ENCODE measurements at regions not wholly inside any gene's neighbourhood (a gene's known extent, or its start where the extent isn't known, plus 50 kb on each side); places are given as distances from the start of the nearest gene placed in this dataset.
"Not testable (repeated sequence)": the region's sequence is repeated elsewhere in the genome, so short reads cannot be mapped to it uniquely, and the experiment has no call there.

GRCh38 chrX:94288972-94289371 lies 615.0 kb downstream of the FAM133A start:
- no peak for DNase-seq (ENCODE audit: low read depth, low spot score)
- no peak overlapping the region for H3K4me3 ChIP-seq (ENCODE audit: low read length)

GRCh38 chrX:94302446-94302845 lies 628.4 kb downstream of the FAM133A start:
- no peak for DNase-seq (ENCODE audit: low read depth, low spot score)
- H3K4me3 ChIP-seq (ENCODE audit: low read length): no peak overlapping the region

GRCh38 chrX:94329182-94329581 lies 655.2 kb downstream of the FAM133A start:
- no peak for DNase-seq (ENCODE audit: low read depth, low spot score)
- no peak overlapping the region for H3K4me3 ChIP-seq (ENCODE audit: low read length)

- DNase-seq (ENCODE audit: low read depth, low spot score); H3K4me3 ChIP-seq (ENCODE audit: low read length): not testable (repeated sequence)
Measured at GRCh38 chrX:94341730-94342129, 667.7 kb downstream of the FAM133A start.

- DNase-seq (ENCODE audit: low read depth, low spot score): no peak
- H3K4me3 ChIP-seq (ENCODE audit: low read length): no peak overlapping the region
Measured at GRCh38 chrX:94361241-94361640, 687.2 kb downstream of the FAM133A start.

GRCh38 chrX:94365736-94366135 lies 691.7 kb downstream of the FAM133A start:
- DNase-seq (ENCODE audit: low read depth, low spot score): no peak
- H3K4me3 ChIP-seq (ENCODE audit: low read length): no peak overlapping the region

GRCh38 chrX:94366616-94367015 lies 692.6 kb downstream of the FAM133A start:
- no peak for DNase-seq (ENCODE audit: low read depth, low spot score)
- no peak overlapping the region for H3K4me3 ChIP-seq (ENCODE audit: low read length)

- no peak for DNase-seq (ENCODE audit: low read depth, low spot score)
Measured at GRCh38 chrX:94389044-94389443, 715.0 kb downstream of the FAM133A start.

GRCh38 chrX:94400488-94400887 lies 726.5 kb downstream of the FAM133A start:
- DNase-seq (ENCODE audit: low read depth, low spot score): no peak
- no peak overlapping the region for H3K4me3 ChIP-seq (ENCODE audit: low read length)

More at GRCh38 chrX:94389044-94389443, 715.0 kb downstream of the FAM133A start:
- H3K4me3 ChIP-seq (ENCODE audit: low read length): no peak overlapping the region

- no peak overlapping the region for H3K4me3 ChIP-seq (ENCODE audit: low read length)
- no peak for DNase-seq (ENCODE audit: low read depth, low spot score)
Measured at GRCh38 chrX:94401426-94401825, 727.4 kb downstream of the FAM133A start.

- no peak for DNase-seq (ENCODE audit: low read depth, low spot score)
- no peak overlapping the region for H3K4me3 ChIP-seq (ENCODE audit: low read length)
Measured at GRCh38 chrX:94414746-94415145, 740.7 kb downstream of the FAM133A start.

GRCh38 chrX:94418065-94418464 lies 744.1 kb downstream of the FAM133A start:
- DNase-seq (ENCODE audit: low read depth, low spot score): no peak

GRCh38 chrX:94424456-94424855 lies 750.5 kb downstream of the FAM133A start:
- no peak for DNase-seq (ENCODE audit: low read depth, low spot score)
- no peak overlapping the region for H3K4me3 ChIP-seq (ENCODE audit: low read length)

More at GRCh38 chrX:94418065-94418464, 744.1 kb downstream of the FAM133A start:
- no peak overlapping the region for H3K4me3 ChIP-seq (ENCODE audit: low read length)

GRCh38 chrX:94430091-94430490 lies 756.1 kb downstream of the FAM133A start:
- H3K4me3 ChIP-seq (ENCODE audit: low read length): no peak overlapping the region
- DNase-seq (ENCODE audit: low read depth, low spot score): no peak

- no peak overlapping the region for H3K4me3 ChIP-seq (ENCODE audit: low read length)
- DNase-seq (ENCODE audit: low read depth, low spot score): no peak
Measured at GRCh38 chrX:94435799-94436198, 761.8 kb downstream of the FAM133A start.

GRCh38 chrX:94454159-94454558 lies 780.2 kb downstream of the FAM133A start:
- no peak overlapping the region for H3K4me3 ChIP-seq (ENCODE audit: low read length)
- no peak for DNase-seq (ENCODE audit: low read depth, low spot score)

- DNase-seq (ENCODE audit: low read depth, low spot score): no peak
Measured at GRCh38 chrX:94454606-94455005, 780.6 kb downstream of the FAM133A start.

GRCh38 chrX:94455782-94456181 lies 781.8 kb downstream of the FAM133A start:
- H3K4me3 ChIP-seq (ENCODE audit: low read length): no peak overlapping the region
- DNase-seq (ENCODE audit: low read depth, low spot score): no peak

More at GRCh38 chrX:94454606-94455005, 780.6 kb downstream of the FAM133A start:
- no peak overlapping the region for H3K4me3 ChIP-seq (ENCODE audit: low read length)

- H3K4me3 ChIP-seq (ENCODE audit: low read length): no peak overlapping the region
- no peak for DNase-seq (ENCODE audit: low read depth, low spot score)
Measured at GRCh38 chrX:94492541-94492940, 818.5 kb downstream of the FAM133A start.

- no peak for DNase-seq (ENCODE audit: low read depth, low spot score)
- H3K4me3 ChIP-seq (ENCODE audit: low read length): no peak overlapping the region
Measured at GRCh38 chrX:94493405-94493804, 819.4 kb downstream of the FAM133A start.

GRCh38 chrX:94511564-94511963 lies 837.6 kb downstream of the FAM133A start:
- DNase-seq (ENCODE audit: low read depth, low spot score): no peak
- no peak overlapping the region for H3K4me3 ChIP-seq (ENCODE audit: low read length)

- no peak for DNase-seq (ENCODE audit: low read depth, low spot score)
- no peak overlapping the region for H3K4me3 ChIP-seq (ENCODE audit: low read length)
Measured at GRCh38 chrX:94515009-94515408, 841.0 kb downstream of the FAM133A start.

Measured in Jurkat, Clone E6-1 (cell line).